ENCODE measurements at regions not wholly inside any gene's neighbourhood (a gene's known extent, or its start where the extent isn't known, plus 50 kb on each side); places are given as distances from the start of the nearest gene placed in this dataset.

- TF ChIP-seq CTCF (IDR thresholded peaks at IDR 0.05; ENCODE audit: insufficient read depth, missing control alignments), result no peak
- DNase-seq (ENCODE audit: insufficient read length, low spot score) (no peak), FAIRE-seq (no peak)
These were observed 209.1 kb upstream of the CDYL start for GRCh38 chr6:4567141-4567540.

- DNase-seq (ENCODE audit: insufficient read length, low spot score), result no peak
- FAIRE-seq, result no peak
- TF ChIP-seq CTCF (IDR thresholded peaks at IDR 0.05; ENCODE audit: insufficient read depth, missing control alignments), result no peak
These were observed 210.6 kb upstream of the CDYL start for GRCh38 chr6:4565301-4566250.

- no peak for FAIRE-seq
- DNase-seq (ENCODE audit: insufficient read length, low spot score), result no peak
- TF ChIP-seq CTCF (IDR thresholded peaks at IDR 0.05; ENCODE audit: insufficient read depth, missing control alignments), result no peak
These were observed 211.4 kb upstream of the CDYL start for GRCh38 chr6:4564801-4565271.

- no peak for DNase-seq (ENCODE audit: insufficient read length, low spot score)
- FAIRE-seq, result no peak
- no peak for TF ChIP-seq CTCF (IDR thresholded peaks at IDR 0.05; ENCODE audit: insufficient read depth, missing control alignments)
These were observed 212.3 kb upstream of the CDYL start for GRCh38 chr6:4563877-4564276.

- DNase-seq (ENCODE audit: insufficient read length, low spot score) (no peak), FAIRE-seq (no peak)
- no peak for TF ChIP-seq CTCF (IDR thresholded peaks at IDR 0.05; ENCODE audit: insufficient read depth, missing control alignments)
These were observed 213.0 kb upstream of the CDYL start for GRCh38 chr6:4563156-4563555.

GRCh38 chr6:4561773-4562400, 214.3 kb upstream of the CDYL start:
- FAIRE-seq (no peak), DNase-seq (ENCODE audit: insufficient read length, low spot score) (no peak)
- TF ChIP-seq CTCF (IDR thresholded peaks at IDR 0.05; ENCODE audit: insufficient read depth, missing control alignments), result no peak

GRCh38 chr6:4561078-4561435, 215.1 kb upstream of the CDYL start:
- DNase-seq (ENCODE audit: insufficient read length, low spot score) (no peak), FAIRE-seq (no peak)
- TF ChIP-seq CTCF (IDR thresholded peaks at IDR 0.05; ENCODE audit: insufficient read depth, missing control alignments), result no peak

All from D721Med (cell line).